ENCODE measurements at regions not wholly inside any gene's neighbourhood (a gene's known extent, or its start where the extent isn't known, plus 50 kb on each side); places are given as distances from the start of the nearest gene placed in this dataset.
"Not testable (repeated sequence)": the region's sequence is repeated elsewhere in the genome, so short reads cannot be mapped to it uniquely, and the experiment has no call there.

DNA sequence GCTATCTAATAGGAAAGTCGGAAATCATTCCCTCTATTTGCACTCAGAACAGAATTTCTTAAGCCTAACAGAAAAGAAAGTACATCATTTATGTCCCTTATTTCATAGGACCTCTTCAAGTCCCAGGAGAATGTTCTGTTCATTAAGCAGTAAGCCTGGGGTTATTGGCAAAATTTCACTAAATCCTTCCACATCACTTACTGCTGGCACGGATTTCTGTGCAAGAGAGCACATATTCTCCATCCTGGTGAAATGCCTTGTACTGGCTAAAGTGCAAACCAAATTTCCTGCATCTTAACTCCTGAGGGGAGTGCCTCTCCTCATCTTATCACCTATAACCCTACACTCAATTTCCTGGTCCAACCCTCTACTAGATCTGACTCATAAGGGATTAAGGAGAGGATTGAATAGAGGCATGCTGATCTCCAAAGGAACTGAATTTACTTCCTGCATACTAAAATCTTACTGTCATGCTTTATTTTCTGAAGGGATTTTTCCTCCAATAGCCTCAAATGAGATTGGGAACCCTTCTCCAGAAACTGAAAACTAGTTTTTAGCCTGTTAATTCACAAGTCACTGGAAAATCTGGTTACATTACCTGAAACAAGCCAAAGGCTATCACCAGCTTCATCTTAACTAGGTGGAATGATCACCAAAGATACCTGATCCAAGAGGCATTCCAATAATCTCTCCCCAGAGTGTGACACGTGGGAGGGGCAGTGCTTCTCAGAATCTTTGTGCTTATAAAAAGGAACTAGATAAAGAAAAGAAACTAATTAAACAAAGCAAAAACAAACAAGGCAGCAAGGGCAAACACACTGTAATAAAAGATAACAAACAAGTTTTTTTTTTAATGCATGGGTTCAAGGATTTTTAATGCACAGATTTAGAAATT, 311.1 kb downstream of the NR4A2 start:
- DNase-seq (ENCODE audit: extremely low read depth in 1 of 11, low read depth in 9 of 11, low spot score in 4 of 11): no peak

DNA sequence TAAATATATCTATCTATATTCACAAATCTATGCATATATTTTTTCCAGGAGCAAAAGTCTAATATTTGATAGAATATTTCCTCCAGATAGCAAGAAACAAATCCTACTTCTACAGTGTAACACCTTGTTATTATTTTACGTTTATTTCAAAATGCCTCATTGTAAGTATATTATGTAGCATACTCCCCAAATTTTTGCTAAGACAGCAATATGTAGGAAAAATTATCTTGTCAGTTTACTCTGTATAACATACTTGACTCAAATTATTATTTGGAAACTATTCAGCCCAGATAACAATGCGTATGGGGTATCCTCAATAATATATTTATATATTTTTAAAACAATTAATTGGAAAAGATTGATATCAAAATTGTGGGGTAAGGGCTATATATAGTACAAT, 313.2 kb downstream of the NR4A2 start:
- no peak for DNase-seq (ENCODE audit: extremely low read depth in 1 of 11, low read depth in 9 of 11, low spot score in 4 of 11)

DNA sequence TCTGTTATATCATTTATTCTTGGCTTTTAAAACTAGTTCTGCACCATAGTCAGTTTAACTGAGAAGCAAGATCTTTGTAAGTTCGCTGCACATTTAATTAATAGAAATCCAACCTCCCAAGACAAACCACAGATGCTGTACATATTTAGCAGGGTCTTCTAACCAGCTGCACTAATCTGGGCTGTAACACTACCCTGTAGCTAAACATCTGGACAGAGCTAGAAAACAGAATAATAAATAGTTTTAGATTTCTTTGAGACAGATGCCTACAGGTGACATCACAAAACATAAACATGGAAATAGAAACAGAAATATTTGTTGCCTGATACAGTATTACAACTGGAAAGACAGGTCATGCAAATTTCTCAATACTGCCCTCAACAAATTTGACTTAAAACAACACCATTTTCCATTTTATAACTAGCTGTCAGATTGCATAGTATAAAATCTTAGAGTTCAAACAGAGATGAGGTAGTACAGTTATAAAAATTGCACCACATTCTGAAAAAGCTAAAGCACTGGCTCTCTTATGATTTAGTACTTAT, 315.1 kb downstream of the NR4A2 start:
- no peak for DNase-seq (ENCODE audit: extremely low read depth in 1 of 11, low read depth in 9 of 11, low spot score in 4 of 11)

DNA sequence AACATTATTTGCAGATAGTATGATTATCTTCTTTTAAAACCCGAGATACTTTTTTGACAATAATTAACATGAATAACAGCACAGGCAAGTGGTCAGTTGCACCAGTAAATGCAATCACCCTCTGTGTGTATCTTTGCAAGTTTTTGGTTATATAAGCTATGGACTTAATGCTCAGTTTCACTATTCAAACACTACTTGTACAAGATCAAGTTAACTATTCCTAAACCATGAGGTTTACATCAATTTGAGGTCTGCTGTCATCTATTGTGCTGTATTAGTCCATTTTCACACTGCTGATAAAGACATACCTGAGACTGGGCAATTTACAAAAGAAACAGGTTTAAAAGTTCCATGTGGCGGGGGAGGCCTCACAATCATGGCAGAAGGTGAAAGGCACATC, 323.2 kb downstream of the NR4A2 start:
- no peak for DNase-seq (ENCODE audit: extremely low read depth in 1 of 11, low read depth in 9 of 11, low spot score in 4 of 11)

DNA sequence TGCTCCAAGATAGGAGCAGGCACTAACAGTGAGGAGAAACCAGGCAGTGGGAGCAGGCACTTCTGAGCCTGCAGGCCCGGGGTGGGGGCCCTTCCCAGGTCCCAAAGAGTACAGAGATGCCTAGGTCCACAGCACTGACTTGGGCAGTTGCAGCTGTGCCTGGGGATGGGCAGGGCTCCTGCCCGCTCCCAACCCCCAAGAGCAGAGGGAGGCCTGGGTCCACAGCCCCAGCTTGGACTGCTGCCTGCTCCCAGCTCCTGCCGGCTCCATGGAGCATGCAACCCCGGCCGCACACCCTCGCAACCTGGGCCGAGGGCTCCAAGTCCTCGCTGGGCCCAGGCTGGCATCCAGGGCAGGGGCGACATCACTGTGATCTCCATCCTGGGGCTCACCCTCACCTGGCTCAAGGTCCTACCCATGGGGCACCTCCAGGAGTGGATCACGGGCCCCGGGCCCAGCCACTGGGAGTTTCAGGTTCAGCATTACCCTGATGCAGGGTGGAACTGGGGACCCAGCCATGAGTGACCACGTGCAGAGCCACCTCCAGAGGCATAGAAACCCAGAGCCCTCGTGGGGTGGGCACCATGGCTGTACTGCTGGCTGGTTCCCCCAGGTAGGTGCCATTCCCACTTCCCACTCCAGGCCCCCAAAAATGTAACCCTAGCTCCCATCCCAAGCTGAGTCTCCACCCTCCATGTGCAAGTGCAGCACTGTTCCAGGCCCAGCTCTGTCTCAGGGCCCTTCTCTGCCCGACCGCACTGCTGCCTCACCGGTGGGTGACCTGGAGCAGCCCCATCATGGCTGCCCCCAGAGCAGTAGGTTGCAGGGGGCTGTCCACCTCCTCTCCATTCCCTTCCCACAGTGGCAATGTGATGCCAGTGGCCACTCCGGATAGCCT, 325.6 kb downstream of the NR4A2 start:
- DNase-seq (ENCODE audit: extremely low read depth in 1 of 11, low read depth in 9 of 11, low spot score in 4 of 11): no peak

- no peak for DNase-seq (ENCODE audit: extremely low read depth in 1 of 11, low read depth in 9 of 11, low spot score in 4 of 11)
These were observed 326.4 kb downstream of the NR4A2 start for GRCh38 chr2:156005999-156006712.

GRCh38 chr2:156005531-156005930, 327.0 kb downstream of the NR4A2 start:
- DNase-seq (ENCODE audit: extremely low read depth in 1 of 11, low read depth in 9 of 11, low spot score in 4 of 11): no peak

GRCh38 chr2:156004459-156004858, 328.1 kb downstream of the NR4A2 start:
- no peak for DNase-seq (ENCODE audit: extremely low read depth in 1 of 11, low read depth in 9 of 11, low spot score in 4 of 11)

- DNase-seq (ENCODE audit: extremely low read depth in 1 of 11, low read depth in 9 of 11, low spot score in 4 of 11): no peak
These were observed 328.7 kb downstream of the NR4A2 start for GRCh38 chr2:156003780-156004179.

GRCh38 chr2:156001851-156002250, 330.7 kb downstream of the NR4A2 start:
- DNase-seq (ENCODE audit: extremely low read depth in 1 of 11, low read depth in 9 of 11, low spot score in 4 of 11): no peak

GRCh38 chr2:155997538-155997937, 335.0 kb downstream of the NR4A2 start:
- DNase-seq (ENCODE audit: extremely low read depth in 1 of 11, low read depth in 9 of 11, low spot score in 4 of 11): no peak

- no peak for DNase-seq (ENCODE audit: extremely low read depth in 1 of 11, low read depth in 9 of 11, low spot score in 4 of 11)
These were observed 338.2 kb downstream of the NR4A2 start for GRCh38 chr2:155994315-155994714.

DNA sequence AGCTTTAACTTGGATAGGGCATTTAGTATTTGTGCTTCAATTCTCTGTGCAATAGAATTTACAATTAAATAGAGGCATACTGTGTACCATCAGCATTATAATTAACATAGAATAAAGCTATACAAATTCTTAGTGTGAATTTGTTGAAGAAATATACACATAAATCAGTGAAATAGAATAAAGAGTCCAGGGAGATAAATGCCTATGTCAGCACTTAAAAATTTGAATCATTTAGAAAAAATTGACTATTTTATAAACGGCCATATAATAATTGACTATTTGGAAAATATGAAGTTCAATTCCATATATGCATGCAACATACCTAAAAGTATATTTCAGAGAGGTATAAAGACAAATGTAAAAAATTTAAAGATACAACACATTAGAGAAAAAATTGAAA, 348.7 kb downstream of the NR4A2 start:
- no peak for DNase-seq (ENCODE audit: extremely low read depth in 1 of 11, low read depth in 9 of 11, low spot score in 4 of 11)

DNA sequence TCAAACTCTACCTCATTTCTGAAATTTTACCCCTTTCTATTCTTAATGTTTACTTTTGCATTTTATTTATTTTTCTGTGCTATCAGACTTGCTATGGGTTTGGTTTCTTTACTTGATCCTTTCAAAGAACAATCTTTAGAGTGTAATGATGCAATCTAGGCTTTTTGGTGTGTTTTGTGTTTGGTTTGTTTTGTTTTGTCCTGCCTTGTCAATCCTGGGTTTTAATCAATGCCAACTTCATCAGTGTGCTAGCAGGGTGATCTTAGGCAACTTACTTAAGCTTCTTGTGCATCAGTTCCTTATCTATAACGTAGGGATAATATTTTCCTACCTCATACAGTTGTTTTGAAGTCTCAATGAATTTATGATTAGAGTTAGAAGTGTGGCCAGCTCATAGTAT, 350.4 kb downstream of the NR4A2 start:
- no peak for DNase-seq (ENCODE audit: extremely low read depth in 1 of 11, low read depth in 9 of 11, low spot score in 4 of 11)

- no peak for DNase-seq (ENCODE audit: extremely low read depth in 1 of 11, low read depth in 9 of 11, low spot score in 4 of 11)
These were observed 351.5 kb downstream of the NR4A2 start for GRCh38 chr2:155980941-155981560.

GRCh38 chr2:155975734-155976133, 356.8 kb downstream of the NR4A2 start:
- peak in 2 of 11 donors; percentile 0 for DNase-seq (ENCODE audit: extremely low read depth in 1 of 11, low read depth in 9 of 11, low spot score in 4 of 11)

DNA sequence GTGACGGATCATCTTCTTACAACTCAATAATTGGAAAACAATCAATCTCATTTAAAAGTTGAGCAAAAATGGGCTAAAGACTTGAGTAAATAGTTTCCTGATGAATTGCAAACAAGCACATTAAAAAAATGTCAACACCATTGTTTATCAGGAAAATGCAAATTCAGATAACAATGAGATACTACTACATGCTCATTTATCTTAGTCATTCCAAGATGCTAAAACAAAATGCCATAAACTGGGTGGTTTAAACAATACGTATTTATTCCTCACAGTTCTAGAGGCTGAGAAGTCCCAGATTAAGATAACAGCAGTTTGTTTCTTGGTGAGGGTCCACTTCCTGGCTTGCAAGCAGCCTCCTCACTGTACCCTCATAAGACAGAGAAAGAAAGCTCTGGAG, 359.6 kb downstream of the NR4A2 start:
- no peak for DNase-seq (ENCODE audit: extremely low read depth in 1 of 11, low read depth in 9 of 11, low spot score in 4 of 11)

GRCh38 chr2:155966064-155966471, 366.5 kb downstream of the NR4A2 start:
- not testable (repeated sequence) for DNase-seq (ENCODE audit: extremely low read depth in 1 of 11, low read depth in 9 of 11, low spot score in 4 of 11)

Measured in renal cortex interstitium (tissue), 11 donors.